H1 (cell line): ENCODE measurements at regions not wholly inside any gene's neighbourhood (a gene's known extent, or its start where the extent isn't known, plus 50 kb on each side); places are given as distances from the start of the nearest gene placed in this dataset.

ENCODE experiments used
- CTCF ChIA-PET: fragments of 300-600 bp; sonication (Branson Sonifier 250); formaldehyde crosslinking; loops from one replicate; lab custom pipeline; 2021; ENCODE audit not compliant: partially characterized antibody; lab: Charles Lee
- POLR2A ChIA-PET: fragments of 300-600 bp; sonication (Branson Sonifier 250); formaldehyde crosslinking; loops from one replicate; lab custom pipeline; 2021; ENCODE audit warnings: inconsistent platforms; ENCODE audit not compliant: partially characterized antibody; lab: Charles Lee
- DNase-seq, 2 experiments: peaks; one replicate each; pipeline versions ENCODE4 v3.0.0 to v3.0.0-alpha.2; 2010 to 2022; ENCODE audit warnings: low spot score in 2 of 2, low read depth in 1 of 2, mixed read lengths in 1 of 2
- FAIRE-seq: peaks from 2 replicates; lab custom pipeline; 2011; peaks lifted over from hg19 to GRCh38; lab: Jason Lieb, UNC
- H2AFZ ChIP-seq: 2 replicates; pipeline ENCODE4 v1.8.1; 2012; ENCODE audit warnings: low read length, inconsistent platforms
- H2AK5ac ChIP-seq: 2 replicates; pipeline ENCODE4 v1.6.1; 2013; ENCODE audit warnings: low read depth, low read length
- H2BK120ac ChIP-seq: replicated peaks from 2 replicates; pipeline ENCODE3; 2013; ENCODE audit warnings: low read depth, low read length, inconsistent platforms
- H2BK12ac ChIP-seq: 2 replicates; pipeline ENCODE4 v1.6.1; 2013; ENCODE audit warnings: low read depth, low read length
- H2BK15ac ChIP-seq: 2 replicates; pipeline ENCODE4 v1.6.1; 2013; ENCODE audit warnings: low read length
- H2BK20ac ChIP-seq: 2 replicates; pipeline ENCODE4 v1.6.1; 2013; ENCODE audit warnings: low read length
- H2BK5ac ChIP-seq: 2 replicates; pipeline ENCODE4 v1.6.1; 2013; ENCODE audit warnings: low read depth, low read length
- H3K14ac ChIP-seq: 2 replicates; pipeline ENCODE4 v1.6.1; 2013; ENCODE audit warnings: inconsistent platforms; ENCODE audit not compliant: insufficient read length
- H3K18ac ChIP-seq: 2 replicates; pipeline ENCODE4 v1.6.1; 2013; ENCODE audit warnings: low read length; ENCODE audit errors: extremely low read depth
- H3K23ac ChIP-seq: 2 replicates; pipeline ENCODE4 v1.6.1; 2013; ENCODE audit warnings: inconsistent platforms; ENCODE audit not compliant: insufficient read length
- H3K23me2 ChIP-seq: 2 replicates; pipeline ENCODE4 v1.6.1; 2013; ENCODE audit warnings: low read depth, low read length
- H3K27ac ChIP-seq: 2 replicates; pipeline ENCODE4 v1.6.1; 2011; ENCODE audit warnings: low read depth, low read length, inconsistent platforms
- H3K27me3 ChIP-seq, 4 experiments: replicated peaks in 1 of 4; 1 replicate in 1 of 4; 2 replicates in 3 of 4; pipeline versions ENCODE4 v1.6.1 to v1.8.1; 2011 to 2013; ENCODE audit warnings: low read length in 3 of 4, mild to moderate bottlenecking in 3 of 4, inconsistent platforms in 2 of 4, mixed read lengths in 2 of 4, moderate library complexity in 1 of 4; ENCODE audit not compliant: control insufficient read depth in 3 of 4, insufficient read depth in 3 of 4; ENCODE audit errors: extremely low read depth in 1 of 4
- H3K36me3 ChIP-seq, 4 experiments: 2 replicates each; pipeline versions ENCODE4 v1.6.1 to v1.8.1; 2011 to 2013; ENCODE audit warnings: mild to moderate bottlenecking in 4 of 4, low read length in 3 of 4, moderate library complexity in 2 of 4, control low read depth in 1 of 4, inconsistent platforms in 1 of 4; ENCODE audit not compliant: insufficient read depth in 4 of 4, control insufficient read depth in 2 of 4
- H3K4ac ChIP-seq: replicated peaks from 2 replicates; pipeline ENCODE3; 2013; ENCODE audit warnings: low read length, low read depth, mixed read lengths, inconsistent platforms; ENCODE audit not compliant: insufficient read length
- H3K4me1 ChIP-seq, 4 experiments: replicated peaks in 1 of 4; 1 replicate in 1 of 4; 2 replicates in 3 of 4; pipeline versions ENCODE4 v1.6.1 to v1.8.1; 2011 to 2013; ENCODE audit warnings: low read length in 3 of 4, inconsistent platforms in 2 of 4, mixed read lengths in 1 of 4; ENCODE audit not compliant: insufficient read depth in 4 of 4, control insufficient read depth in 3 of 4
- H3K4me2 ChIP-seq, 2 experiments: 2 replicates each; pipeline versions ENCODE4 v1.6.1 to v1.8.1; 2011 to 2013; ENCODE audit warnings: low read depth in 2 of 2, low read length in 2 of 2, control low read depth in 1 of 2, inconsistent platforms in 1 of 2, mild to moderate bottlenecking in 1 of 2; ENCODE audit not compliant: insufficient read depth in 1 of 2
- H3K4me3 ChIP-seq, 4 experiments: fragments of 200-600, 300-600 bp in 1 of 4; sonication (generic), shearing (Covaris generic), sonication (Bioruptor Twin) in 1 of 4; 2 replicates each; pipeline versions ENCODE4 v1.5.1 to v1.8.1; 2011 to 2016; ENCODE audit warnings: low read length in 4 of 4, low read depth in 3 of 4, control low read depth in 2 of 4, inconsistent platforms in 2 of 4, mild to moderate bottlenecking in 2 of 4, mixed read lengths in 1 of 4, moderate library complexity in 1 of 4; ENCODE audit not compliant: insufficient read depth in 2 of 4; ENCODE audit errors: extremely low read depth in 1 of 4
- H3K56ac ChIP-seq: replicated peaks from 2 replicates; pipeline ENCODE3; 2013; ENCODE audit warnings: low read depth, mild to moderate bottlenecking, mixed read lengths, low read length, inconsistent platforms; ENCODE audit not compliant: insufficient read length
- H3K79me1 ChIP-seq: 2 replicates; pipeline ENCODE4 v1.6.1; 2013; ENCODE audit warnings: low read depth, low read length, control low read depth
- H3K79me2 ChIP-seq, 2 experiments: 2 replicates each; pipeline versions ENCODE4 v1.6.1 to v1.8.1; 2012 to 2013; ENCODE audit warnings: low read length in 2 of 2, mild to moderate bottlenecking in 2 of 2, inconsistent platforms in 1 of 2; ENCODE audit not compliant: insufficient read depth in 2 of 2, control insufficient read depth in 1 of 2
- H3K9ac ChIP-seq, 4 experiments: replicated peaks in 1 of 4; 1 replicate in 1 of 4; 2 replicates in 3 of 4; pipeline versions ENCODE4 v1.6.1 to v1.8.1; 2011 to 2013; ENCODE audit warnings: low read depth in 3 of 4, low read length in 3 of 4, control low read depth in 2 of 4, mild to moderate bottlenecking in 2 of 4, moderate library complexity in 2 of 4, inconsistent platforms in 1 of 4; ENCODE audit errors: extremely low read depth in 1 of 4
- H3K9me3 ChIP-seq, 2 experiments: 2 replicates each; pipeline versions ENCODE4 v1.6.1 to v1.8.1; 2012 to 2013; ENCODE audit warnings: mild to moderate bottlenecking in 2 of 2, moderate library complexity in 2 of 2, control low read depth in 1 of 2, inconsistent platforms in 1 of 2, low read depth in 1 of 2, low read length in 1 of 2, mixed read lengths in 1 of 2; ENCODE audit not compliant: insufficient read depth in 2 of 2
- H4K20me1 ChIP-seq, 2 experiments: replicated peaks in 1 of 2; 2 replicates each; pipeline versions ENCODE3 to v1.8.1; 2011 to 2013; ENCODE audit warnings: inconsistent platforms in 2 of 2, low read length in 2 of 2, mild to moderate bottlenecking in 1 of 2; ENCODE audit not compliant: insufficient read depth in 2 of 2, control insufficient read depth in 1 of 2
- H4K5ac ChIP-seq: 2 replicates; pipeline ENCODE4 v1.6.1; 2013; ENCODE audit warnings: low read length, low read depth, mixed read lengths, inconsistent platforms; ENCODE audit not compliant: insufficient read length
- H4K8ac ChIP-seq: 2 replicates; pipeline ENCODE4 v1.8.0; 2013; ENCODE audit warnings: mild to moderate bottlenecking, moderate library complexity, low read length, inconsistent platforms; ENCODE audit not compliant: insufficient read depth; ENCODE audit errors: extremely low read depth
- H4K91ac ChIP-seq: replicated peaks from 2 replicates; pipeline ENCODE3; 2013; ENCODE audit warnings: low read length, mixed read lengths, inconsistent platforms; ENCODE audit not compliant: insufficient read length
- BACH1 ChIP-seq: IDR thresholded peaks from 2 replicates; pipeline ENCODE4 v1.6.1; 2012; ENCODE audit warnings: low read length, improper control_type of control experiment
- EGR1 ChIP-seq: IDR thresholded peaks from 2 replicates; pipeline ENCODE4 v1.6.1; 2011; ENCODE audit warnings: low read depth, low read length, borderline replicate concordance
- GABPA ChIP-seq: IDR thresholded peaks from 2 replicates; pipeline ENCODE4 v1.6.1; 2011; ENCODE audit warnings: mild to moderate bottlenecking, low read length, moderate library complexity, borderline replicate concordance; ENCODE audit not compliant: insufficient read depth
- JUN ChIP-seq: IDR thresholded peaks from 2 replicates; pipeline ENCODE4 v1.6.1; 2011; ENCODE audit warnings: low read depth, mild to moderate bottlenecking, improper control_type of control experiment, low read length
- KDM4A ChIP-seq: IDR thresholded peaks from one replicate; pipeline ENCODE4 v1.7.1; 2012; ENCODE audit warnings: low read depth, mild to moderate bottlenecking, moderate library complexity, low read length, inconsistent platforms; ENCODE audit not compliant: severe bottlenecking
- RBBP5 ChIP-seq: IDR thresholded peaks from 2 replicates; pipeline ENCODE4 v1.7.1; 2012; ENCODE audit warnings: low read depth, mild to moderate bottlenecking, inconsistent platforms, low read length, moderate library complexity, borderline replicate concordance
- WGBS, 2 experiments: shearing (Covaris generic) in 1 of 2; methylation state at CpG; one replicate each; pipeline versions ENCODE4 v1.1.6 to v1.1.7; 2013 to 2015; ENCODE audit warnings: low lambda C conversion rate in 2 of 2, mixed read lengths in 2 of 2, inconsistent platforms in 1 of 2, low coverage in 1 of 2, missing lambda C conversion rate in 1 of 2; ENCODE audit not compliant: insufficient replicate concordance in 2 of 2, insufficient coverage in 1 of 2, insufficient read length in 1 of 2; ENCODE audit errors: extremely low coverage in 1 of 2, missing lambda C conversion rate in 1 of 2; 5-methylcytosine and 5-hydroxymethylcytosine counted together

- Histone ChIP-seq H2BK5ac (no peak overlapping the region), H3K18ac (no peak overlapping the region), H3K4me2 (no peak overlapping the region), H4K5ac (no peak overlapping the region), H3K79me1 (no peaks in the 10 kb centered on the region), H3K23me2 (no peaks in the 10 kb centered on the region), H4K20me1 (no peaks in the 10 kb centered on the region), H3K27me3 (no peaks in the 10 kb centered on the region), H2AFZ (no peak overlapping the region), H3K79me2 (no peaks in the 10 kb centered on the region), H3K56ac (no peak overlapping the region), H4K8ac (no peak overlapping the region), H3K36me3 (no peaks in the 10 kb centered on the region), H2BK15ac (no peak overlapping the region), H2AK5ac (no peak overlapping the region), H3K4me1 (no peaks in the 10 kb centered on the region), H3K27ac (no peak overlapping the region), H3K9me3 (no peaks in the 10 kb centered on the region), H4K91ac (no peak overlapping the region), H3K14ac (no peak overlapping the region), H3K4me3 (no peak overlapping the region), H2BK120ac (no peak overlapping the region), H2BK20ac (no peak overlapping the region), H3K23ac (no peak overlapping the region), H2BK12ac (no peak overlapping the region; the same call in 1 of the 2 replicates), H3K4ac (no peak overlapping the region), H3K9ac (no peak overlapping the region)
- DNase-seq (no peak), FAIRE-seq (no peak)
- ChIA-PET POLR2A (no interaction called here), CTCF (interaction anchor here (1.1 to 2.2 kb wide), 3 partner anchors 19 to 154 kb away, joined by 3 to 6 read pairs (median 3); no protein-coding TSS in a partner anchor)
- WGBS, 2 experiments = 100% methylated on average over 2 of the region's 4 CpGs; no CpG with 5 or more reads in 1 of the 2 experiments
- TF ChIP-seq RBBP5 = no peak
- TF ChIP-seq KDM4A = no peak
- no peak for TF ChIP-seq GABPA
- TF ChIP-seq JUN = no peak
- TF ChIP-seq BACH1 = no peak
- no peak for TF ChIP-seq EGR1
These were observed 163.8 kb upstream of the KLF8 start for GRCh38 chrX:56068274-56068758.
